ENCODE measurements at regions not wholly inside any gene's neighbourhood (a gene's known extent, or its start where the extent isn't known, plus 50 kb on each side); places are given as distances from the start of the nearest gene placed in this dataset.

DNA sequence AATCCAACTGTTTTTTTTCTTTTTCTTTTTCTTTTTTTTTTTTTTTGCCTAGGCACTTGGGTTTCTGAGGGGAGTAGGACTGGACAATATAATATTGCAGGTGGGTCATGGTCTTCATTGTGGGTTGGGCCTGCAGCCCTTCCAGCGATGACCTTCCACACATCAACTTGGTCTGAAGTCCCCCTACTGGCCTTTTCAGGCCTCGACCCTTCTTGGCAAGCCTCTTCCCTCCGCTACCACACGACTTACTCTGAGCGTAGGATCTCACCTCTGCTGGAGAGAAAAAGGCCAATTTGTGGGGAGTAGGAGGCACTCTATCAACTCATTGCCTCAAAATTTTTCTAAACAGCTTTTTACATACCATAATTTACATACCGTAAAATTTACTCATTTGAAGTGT, 51.1 kb upstream of the GRIK3 start:
- Histone ChIP-seq H3K27me3 (peaks cover 3% of the 10 kb centered on the region; the same call in 1 of the 2 replicates), H3K4me1 (no peaks in the 10 kb centered on the region), H3K4me3 (no peak overlapping the region), H3K9me3 (replicated peaks) (no peaks in the 10 kb centered on the region), H3K27ac (no peak overlapping the region), H3K36me3 (no peaks in the 10 kb centered on the region)
- DNase-seq: peak in 1 of 2 experiments; percentile 17

DNA sequence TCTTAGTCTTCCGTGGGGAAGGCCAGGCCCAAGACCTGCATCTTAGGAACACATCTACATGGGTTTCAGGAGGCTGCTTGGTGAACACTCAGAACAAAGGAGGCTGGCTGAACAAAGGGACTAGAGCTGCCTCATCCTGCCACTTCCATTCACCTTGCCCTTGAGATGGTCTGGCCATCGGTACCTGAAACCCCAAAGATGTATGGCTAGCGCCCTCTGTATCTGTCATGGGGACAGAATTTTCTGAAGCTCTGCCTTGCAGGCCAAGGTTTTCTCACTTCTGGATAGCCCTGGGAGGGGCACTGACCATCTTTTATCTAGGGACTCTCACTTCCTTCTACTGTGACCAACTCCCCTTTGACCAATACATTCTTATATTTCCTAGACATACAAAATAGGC, 55.4 kb upstream of the GRIK3 start:
- no peak for DNase-seq
- no peaks in the 10 kb centered on the region for H3K36me3 ChIP-seq

DNA sequence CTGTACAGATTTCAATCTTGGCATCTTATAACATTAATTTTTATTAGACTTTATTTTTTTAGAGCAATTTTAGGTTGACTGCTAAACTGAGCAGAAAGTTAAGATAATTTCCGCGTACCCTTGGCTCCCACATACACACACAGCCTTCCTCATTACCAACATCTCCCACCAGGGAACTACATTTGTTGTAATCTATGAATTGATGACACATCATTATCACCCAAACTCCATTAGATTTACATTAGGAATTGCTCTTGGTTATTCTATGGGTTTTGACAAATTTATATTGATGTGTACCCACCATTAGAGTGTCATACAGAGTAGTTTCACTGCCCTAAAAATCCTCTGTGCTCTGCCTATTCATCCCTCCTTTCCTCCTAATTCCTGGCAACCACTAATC, 56.4 kb upstream of the GRIK3 start:
- no peak overlapping the region for H3K27ac ChIP-seq
- DNase-seq: no peak
- H3K4me1 ChIP-seq: no peaks in the 10 kb centered on the region
- H3K9me3 ChIP-seq (replicated peaks): no peaks in the 10 kb centered on the region
- H3K27me3 ChIP-seq: peaks cover 3% of the 10 kb centered on the region
- H3K4me3 ChIP-seq: no peak overlapping the region
- H3K36me3 ChIP-seq: no peaks in the 10 kb centered on the region

More for the DNA sequence above, 55.4 kb upstream of the GRIK3 start:
- no peak overlapping the region for H3K27ac ChIP-seq
- no peaks in the 10 kb centered on the region for H3K9me3 ChIP-seq (replicated peaks)
- peaks cover 3% of the 10 kb centered on the region for H3K27me3 ChIP-seq
- no peaks in the 10 kb centered on the region for H3K4me1 ChIP-seq
- H3K4me3 ChIP-seq: no peak overlapping the region

DNA sequence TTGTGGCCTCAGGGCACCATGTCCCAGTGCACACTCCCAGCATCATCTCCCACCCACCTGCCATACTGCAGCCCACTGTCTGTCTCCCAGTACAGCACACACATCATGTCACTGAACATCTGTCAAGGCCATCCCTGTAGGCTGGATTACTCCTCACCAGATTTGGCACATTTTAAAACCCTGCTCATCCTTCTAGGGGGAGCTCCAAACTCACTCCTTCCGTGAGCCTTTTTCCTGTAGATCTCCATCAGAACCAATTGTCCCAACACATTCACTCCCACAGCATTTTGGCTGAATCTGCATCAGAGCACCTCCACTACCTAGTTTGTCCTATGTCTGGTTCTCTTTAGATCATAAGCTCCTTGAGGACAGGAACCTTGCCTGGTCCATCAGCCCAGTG, 58.6 kb upstream of the GRIK3 start:
- Histone ChIP-seq H3K36me3 (no peaks in the 10 kb centered on the region), H3K9me3 (replicated peaks) (no peaks in the 10 kb centered on the region), H3K27me3 (no peaks in the 10 kb centered on the region; the same call in none of the 2 replicates)

GRCh38 chr1:37094302-37094701, 60.0 kb upstream of the GRIK3 start:
- no peak overlapping the region for H3K4me3 ChIP-seq
- H3K9me3 ChIP-seq (replicated peaks): no peaks in the 10 kb centered on the region
- no peaks in the 10 kb centered on the region for H3K4me1 ChIP-seq
- no peak overlapping the region for H3K27ac ChIP-seq
- no peaks in the 10 kb centered on the region for H3K36me3 ChIP-seq
- DNase-seq: no peak
- H3K27me3 ChIP-seq: no peaks in the 10 kb centered on the region; the same call in none of the 2 replicates

More for the DNA sequence above, 58.6 kb upstream of the GRIK3 start:
- no peaks in the 10 kb centered on the region for H3K4me1 ChIP-seq
- DNase-seq: no peak
- no peak overlapping the region for H3K4me3 ChIP-seq
- no peak overlapping the region for H3K27ac ChIP-seq

DNA sequence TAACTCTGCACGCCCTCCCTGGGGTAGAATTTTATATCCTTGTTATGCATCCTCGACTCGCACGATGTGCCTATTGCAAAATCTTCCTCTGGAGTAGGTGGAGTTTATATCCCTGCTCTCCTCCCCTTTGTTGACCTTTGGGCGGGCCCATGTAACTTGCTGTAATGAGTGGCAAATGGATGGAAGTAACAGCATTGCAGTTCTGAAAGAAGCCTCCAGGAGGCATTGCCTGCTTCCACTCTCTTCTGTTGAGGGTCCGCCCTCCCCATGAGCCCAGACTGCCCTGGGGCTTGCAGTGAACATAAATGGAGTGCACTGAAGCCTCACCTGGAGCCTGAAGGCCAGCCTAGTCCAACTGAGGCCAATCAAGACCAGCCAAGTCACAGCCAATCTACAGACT, 62.2 kb upstream of the GRIK3 start:
- no peak overlapping the region for H3K4me3 ChIP-seq
- no peak overlapping the region for H3K27ac ChIP-seq
- H3K9me3 ChIP-seq (replicated peaks): no peaks in the 10 kb centered on the region
- peak in 1 of 2 experiments; percentile 25 for DNase-seq
- no peaks in the 10 kb centered on the region; the same call in 1 of the 2 replicates for H3K27me3 ChIP-seq
- no peaks in the 10 kb centered on the region for H3K36me3 ChIP-seq
- no peaks in the 10 kb centered on the region for H3K4me1 ChIP-seq

DNA sequence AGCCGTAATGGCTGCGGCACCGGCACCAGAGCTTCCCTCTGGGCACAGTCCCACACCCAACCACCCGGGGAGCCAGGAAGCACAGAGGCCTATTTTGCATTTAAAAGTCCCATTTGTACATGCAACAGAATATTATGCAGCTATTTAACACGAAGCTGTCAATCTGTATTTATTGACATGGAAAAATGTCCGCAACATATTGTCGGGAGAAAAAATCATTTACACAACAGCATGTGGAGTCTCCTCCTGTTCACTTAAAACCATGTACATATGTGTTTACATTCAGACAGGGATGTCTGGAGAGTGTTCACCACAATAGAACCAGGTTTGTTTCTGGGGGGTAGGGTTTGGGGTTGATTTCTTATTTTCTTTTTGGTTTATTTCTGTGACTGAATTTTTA, 63.4 kb upstream of the GRIK3 start:
- no peak overlapping the region for H3K4me3 ChIP-seq
- no peak for DNase-seq
- no peaks in the 10 kb centered on the region; the same call in 1 of the 2 replicates for H3K27me3 ChIP-seq
- no peaks in the 10 kb centered on the region for H3K36me3 ChIP-seq
- no peaks in the 10 kb centered on the region for H3K4me1 ChIP-seq
- H3K27ac ChIP-seq: no peak overlapping the region
- no peaks in the 10 kb centered on the region for H3K9me3 ChIP-seq (replicated peaks)

GRCh38 chr1:37098237-37098636, 63.9 kb upstream of the GRIK3 start:
- H3K27me3 ChIP-seq: no peaks in the 10 kb centered on the region; the same call in 1 of the 2 replicates
- DNase-seq: no peak
- no peak overlapping the region for H3K27ac ChIP-seq
- H3K9me3 ChIP-seq (replicated peaks): no peaks in the 10 kb centered on the region
- no peak overlapping the region for H3K4me3 ChIP-seq
- H3K4me1 ChIP-seq: no peaks in the 10 kb centered on the region
- no peaks in the 10 kb centered on the region for H3K36me3 ChIP-seq

- no peaks in the 10 kb centered on the region for H3K27me3 ChIP-seq
- no peak overlapping the region for H3K27ac ChIP-seq
- no peaks in the 10 kb centered on the region for H3K9me3 ChIP-seq (replicated peaks)
- no peak overlapping the region for H3K4me3 ChIP-seq
- no peak for DNase-seq
- H3K36me3 ChIP-seq: no peaks in the 10 kb centered on the region
- no peaks in the 10 kb centered on the region for H3K4me1 ChIP-seq
These were observed 66.0 kb upstream of the GRIK3 start for GRCh38 chr1:37100310-37100709.

DNA sequence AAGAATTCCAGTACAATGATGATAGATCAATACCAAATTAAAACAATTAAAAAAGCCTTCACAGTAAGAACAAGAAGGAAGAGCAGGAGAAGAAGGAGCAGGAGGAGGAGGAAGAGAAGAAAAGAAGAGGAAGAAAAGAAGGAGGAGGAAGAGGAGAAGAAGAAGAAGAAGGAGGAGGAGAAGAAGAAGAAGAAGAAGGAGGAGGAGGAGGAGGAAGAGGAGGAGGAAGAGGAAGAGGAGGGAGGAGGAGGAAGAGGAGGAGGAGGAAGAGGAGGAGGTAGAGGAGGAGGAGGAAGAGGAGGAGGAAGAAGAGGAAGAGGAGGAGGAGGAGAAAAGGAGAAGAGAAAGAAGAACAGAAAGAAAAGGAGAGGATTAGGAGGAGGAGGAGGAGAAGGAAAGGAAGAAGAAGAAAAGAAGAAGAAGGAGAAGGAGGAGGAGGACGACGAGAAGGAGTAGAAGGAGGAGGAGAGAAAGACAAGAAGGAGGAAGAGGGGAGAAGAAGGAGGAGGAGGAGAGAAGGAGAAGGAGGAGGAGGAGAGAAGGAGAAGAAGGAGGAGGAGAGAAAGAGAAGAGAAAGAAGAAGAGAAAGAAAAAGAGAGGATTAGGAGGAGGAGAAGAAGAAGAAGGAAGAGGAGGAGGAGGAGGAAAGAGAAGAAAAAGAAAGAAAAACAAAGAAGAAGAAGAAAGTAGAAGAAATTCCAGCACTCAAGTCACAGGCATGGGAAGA, 68.5 kb upstream of the GRIK3 start:
- DNase-seq: no peak
- no peaks in the 10 kb centered on the region for H3K4me1 ChIP-seq
- H3K27me3 ChIP-seq: no peaks in the 10 kb centered on the region
- H3K9me3 ChIP-seq (replicated peaks): no peaks in the 10 kb centered on the region
- H3K4me3 ChIP-seq: no peak overlapping the region
- H3K27ac ChIP-seq: no peak overlapping the region
- no peaks in the 10 kb centered on the region for H3K36me3 ChIP-seq

- H3K36me3 ChIP-seq: no peaks in the 10 kb centered on the region
These were observed 71.6 kb upstream of the GRIK3 start for GRCh38 chr1:37105911-37106310.

DNA sequence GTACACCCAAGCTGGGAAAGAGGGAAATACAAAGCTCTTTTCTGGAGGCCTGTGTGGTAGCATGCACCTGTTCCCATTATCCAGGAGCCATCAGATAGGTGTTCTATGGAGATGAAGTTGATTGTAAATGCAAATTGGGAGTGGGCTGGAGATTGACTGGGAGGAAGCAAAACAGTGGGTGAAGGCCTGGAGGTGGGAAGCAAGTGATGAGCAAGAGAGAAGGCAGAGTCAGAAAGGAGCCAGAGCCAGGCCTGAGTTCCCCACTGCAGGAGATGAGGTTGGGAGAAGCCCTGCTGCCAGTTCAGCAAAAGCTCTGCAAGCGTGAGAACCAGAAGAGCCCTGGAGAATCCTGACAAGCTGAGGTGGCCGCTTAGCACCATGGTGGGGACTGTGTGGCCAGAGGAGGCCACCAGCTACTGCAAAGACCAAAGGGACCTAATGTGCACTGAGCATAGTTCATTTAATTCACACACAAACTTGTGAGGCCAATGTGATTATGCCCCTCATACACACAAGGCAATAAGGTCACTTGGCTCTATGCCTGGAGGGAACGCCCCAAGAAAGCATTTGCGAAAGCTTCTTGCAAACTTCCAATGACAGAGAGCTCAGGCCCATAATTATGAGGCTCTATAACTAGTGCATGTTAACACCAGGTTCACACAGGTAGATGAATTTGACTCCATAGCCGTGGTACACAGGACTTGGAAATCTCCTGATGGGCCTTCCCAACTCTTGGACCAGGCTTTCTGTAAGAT, 73.0 kb upstream of the GRIK3 start:
- Histone ChIP-seq H3K9me3 (replicated peaks) (no peaks in the 10 kb centered on the region), H3K27me3 (no peaks in the 10 kb centered on the region), H3K4me3 (no peak overlapping the region), H3K36me3 (no peaks in the 10 kb centered on the region), H3K27ac (no peak overlapping the region), H3K4me1 (no peaks in the 10 kb centered on the region)
- no peak for DNase-seq

More at GRCh38 chr1:37105911-37106310, 71.6 kb upstream of the GRIK3 start:
- no peaks in the 10 kb centered on the region for H3K4me1 ChIP-seq
- no peak overlapping the region for H3K4me3 ChIP-seq
- no peak overlapping the region for H3K27ac ChIP-seq
- DNase-seq: no peak
- H3K27me3 ChIP-seq: no peaks in the 10 kb centered on the region
- H3K9me3 ChIP-seq (replicated peaks): no peaks in the 10 kb centered on the region

GRCh38 chr1:37108596-37109188, 74.4 kb upstream of the GRIK3 start:
- Histone ChIP-seq H3K4me1 (no peaks in the 10 kb centered on the region), H3K4me3 (no peak overlapping the region), H3K27ac (no peak overlapping the region), H3K36me3 (no peaks in the 10 kb centered on the region), H3K9me3 (replicated peaks) (no peaks in the 10 kb centered on the region), H3K27me3 (no peaks in the 10 kb centered on the region)
- DNase-seq: no peak

GRCh38 chr1:37112430-37112829, 78.1 kb upstream of the GRIK3 start:
- Histone ChIP-seq H3K4me1 (no peaks in the 10 kb centered on the region), H3K27ac (no peak overlapping the region), H3K36me3 (no peaks in the 10 kb centered on the region), H3K27me3 (no peaks in the 10 kb centered on the region), H3K9me3 (replicated peaks) (no peaks in the 10 kb centered on the region), H3K4me3 (no peak overlapping the region)
- DNase-seq: no peak

DNA sequence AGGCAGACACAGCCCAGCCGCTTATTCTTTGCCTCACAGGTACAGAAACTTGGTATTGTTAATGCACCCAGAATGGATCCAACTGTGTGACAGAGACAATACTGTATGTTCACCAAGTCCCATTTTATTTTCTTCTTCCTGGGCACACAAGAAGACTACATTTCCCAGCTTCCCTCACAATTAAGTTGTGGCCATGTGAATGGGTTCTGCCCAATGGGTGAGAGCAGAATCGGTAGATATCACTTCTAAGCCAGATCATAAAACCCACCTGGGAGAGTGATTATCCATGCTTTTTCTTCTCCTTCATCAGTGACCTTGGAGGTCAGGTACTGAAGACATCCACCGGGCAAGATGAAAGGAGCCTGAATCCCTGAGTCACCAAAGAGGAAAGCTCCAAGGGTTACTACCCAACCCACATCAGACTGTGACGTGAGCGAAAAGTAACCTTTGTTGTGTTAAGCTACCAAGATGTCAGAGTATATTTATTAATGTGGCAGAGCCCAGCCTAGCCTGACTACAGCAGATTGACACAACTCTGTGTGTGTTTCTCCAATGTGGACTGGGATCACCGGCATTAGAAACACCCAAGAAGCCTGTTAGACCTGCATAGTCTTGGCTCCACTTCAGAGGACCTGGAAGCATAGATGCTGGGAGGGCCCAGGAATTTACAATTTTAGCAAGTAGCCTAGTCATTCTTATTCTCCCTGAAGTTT, 79.1 kb upstream of the GRIK3 start:
- no peaks in the 10 kb centered on the region for H3K4me1 ChIP-seq
- no peak overlapping the region for H3K4me3 ChIP-seq
- no peaks in the 10 kb centered on the region for H3K36me3 ChIP-seq
- no peak for DNase-seq
- H3K27me3 ChIP-seq: no peaks in the 10 kb centered on the region
- no peak overlapping the region for H3K27ac ChIP-seq
- H3K9me3 ChIP-seq (replicated peaks): no peaks in the 10 kb centered on the region

All from SJCRH30 (cell line).